Mesenchymal stem cell (in vitro differentiated cells and primary cell): ENCODE measurements at regions not wholly inside any gene's neighbourhood (a gene's known extent, or its start where the extent isn't known, plus 50 kb on each side); places are given as distances from the start of the nearest gene placed in this dataset.
"Not testable (repeated sequence)": the region's sequence is repeated elsewhere in the genome, so short reads cannot be mapped to it uniquely, and the experiment has no call there.

Experiments used
- DNase-seq: peaks from one replicate; pipeline ENCODE4 v3.0.0-alpha.2; 2013
- H2AFZ ChIP-seq: one replicate; pipeline ENCODE4 v1.6.1; 2013; ENCODE audit warnings: low read depth, mild to moderate bottlenecking, control low read depth, inconsistent platforms, low read length, moderate library complexity
- H2AK5ac ChIP-seq: 2 replicates; pipeline ENCODE4 v1.6.1; 2013; ENCODE audit warnings: low read length, moderate library complexity, mild to moderate bottlenecking, inconsistent platforms; ENCODE audit not compliant: severe bottlenecking
- H2BK120ac ChIP-seq: one replicate; pipeline ENCODE4 v1.6.1; 2013; ENCODE audit warnings: low read depth, mild to moderate bottlenecking, inconsistent platforms, low read length, moderate library complexity
- H2BK12ac ChIP-seq, 2 experiments: one replicate each; pipeline ENCODE4 v1.6.1; 2013; ENCODE audit warnings: inconsistent platforms in 2 of 2, low read length in 2 of 2, mild to moderate bottlenecking in 2 of 2, moderate library complexity in 2 of 2, control low read depth in 1 of 2
- H2BK15ac ChIP-seq: one replicate; pipeline ENCODE4 v1.6.1; 2013; ENCODE audit warnings: mild to moderate bottlenecking, low read depth, inconsistent platforms; ENCODE audit not compliant: poor library complexity, severe bottlenecking
- H2BK5ac ChIP-seq: 2 replicates; pipeline ENCODE4 v1.6.1; 2013; ENCODE audit warnings: low read depth, mild to moderate bottlenecking, low read length, control low read depth, inconsistent platforms; ENCODE audit not compliant: poor library complexity, severe bottlenecking
- H3K14ac ChIP-seq, 2 experiments: one replicate each; pipeline ENCODE4 v1.6.1; 2013; ENCODE audit warnings: inconsistent platforms in 2 of 2, low read length in 2 of 2, control low read depth in 1 of 2, mild to moderate bottlenecking in 1 of 2, moderate library complexity in 1 of 2
- H3K18ac ChIP-seq, 2 experiments: one replicate each; pipeline ENCODE4 v1.6.1; 2013; ENCODE audit warnings: inconsistent platforms in 2 of 2, low read length in 2 of 2, control low read depth in 1 of 2, low read depth in 1 of 2, mild to moderate bottlenecking in 1 of 2
- H3K23ac ChIP-seq, 2 experiments: one replicate each; pipeline ENCODE4 v1.6.1; 2013; ENCODE audit warnings: inconsistent platforms in 2 of 2, low read length in 2 of 2, mild to moderate bottlenecking in 2 of 2, moderate library complexity in 2 of 2, control low read depth in 1 of 2
- H3K27ac ChIP-seq: 2 replicates; pipeline ENCODE4 v1.5.1; 2013; ENCODE audit warnings: mild to moderate bottlenecking, moderate library complexity, low read length, control low read depth, inconsistent platforms; ENCODE audit not compliant: poor library complexity, severe bottlenecking
- H3K27me3 ChIP-seq, 2 experiments: 2 replicates each; pipeline versions ENCODE4 v1.6.1 to v1.7.0; 2013; ENCODE audit warnings: low read length in 2 of 2, mild to moderate bottlenecking in 2 of 2, moderate library complexity in 2 of 2, control low read depth in 1 of 2, inconsistent platforms in 1 of 2; ENCODE audit not compliant: control insufficient read depth in 1 of 2, insufficient read depth in 1 of 2
- H3K36me3 ChIP-seq, 2 experiments: 2 replicates each; pipeline versions ENCODE4 v1.6.1 to v1.7.0; 2013; ENCODE audit warnings: low read length in 2 of 2, control low read depth in 1 of 2, inconsistent platforms in 1 of 2, low read depth in 1 of 2, mild to moderate bottlenecking in 1 of 2; ENCODE audit not compliant: insufficient read depth in 2 of 2, control insufficient read depth in 1 of 2
- H3K4ac ChIP-seq, 2 experiments: one replicate each; pipeline ENCODE4 v1.6.1; 2013; ENCODE audit warnings: inconsistent platforms in 2 of 2, low read length in 2 of 2, mild to moderate bottlenecking in 2 of 2, moderate library complexity in 2 of 2, control low read depth in 1 of 2, low read depth in 1 of 2
- H3K4me1 ChIP-seq: 2 replicates; pipeline ENCODE4 v1.6.1; 2013; ENCODE audit warnings: low read depth, low read length, control low read depth; ENCODE audit not compliant: control insufficient read depth, insufficient read depth
- H3K4me2 ChIP-seq: 2 replicates; pipeline ENCODE4 v1.6.1; 2013; ENCODE audit warnings: low read length, mild to moderate bottlenecking, inconsistent platforms; ENCODE audit not compliant: poor library complexity, severe bottlenecking
- H3K4me3 ChIP-seq, 2 experiments: 2 replicates each; pipeline versions ENCODE4 v1.5.1 to v1.7.0; 2013; ENCODE audit warnings: low read length in 2 of 2, mild to moderate bottlenecking in 2 of 2, control low read depth in 1 of 2, low read depth in 1 of 2; ENCODE audit not compliant: insufficient read depth in 1 of 2
- H3K79me1 ChIP-seq: replicated peaks from 2 replicates; pipeline ENCODE4 v1.6.1; 2013; ENCODE audit warnings: mild to moderate bottlenecking, control low read depth, low read length, inconsistent platforms; ENCODE audit not compliant: poor library complexity, severe bottlenecking
- H3K9ac ChIP-seq: 2 replicates; pipeline ENCODE4 v1.7.0; 2013; ENCODE audit warnings: mild to moderate bottlenecking, low read length, moderate library complexity
- H3K9me3 ChIP-seq: 2 replicates; pipeline ENCODE4 v1.7.0; 2013; ENCODE audit warnings: mild to moderate bottlenecking, low read length; ENCODE audit not compliant: control insufficient read depth
- H4K8ac ChIP-seq: one replicate; pipeline ENCODE4 v1.6.1; 2013; ENCODE audit warnings: inconsistent platforms, mild to moderate bottlenecking, low read length, moderate library complexity
- H4K91ac ChIP-seq: one replicate; pipeline ENCODE4 v1.6.1; 2013; ENCODE audit warnings: mild to moderate bottlenecking, low read length, inconsistent platforms
- WGBS: methylation state at CpG from one replicate; pipeline ENCODE4 v1.1.7; 2013; ENCODE audit warnings: mixed read lengths; 5-methylcytosine and 5-hydroxymethylcytosine counted together

GRCh38 chr20:51123887-51124286 is 101.0 kb upstream of the KCNG1 start:
- H3K9me3 ChIP-seq, H3K9ac ChIP-seq, H2BK5ac ChIP-seq, H3K4ac ChIP-seq, DNase-seq, H2BK120ac ChIP-seq, H3K23ac ChIP-seq, H3K36me3 ChIP-seq, H2AFZ ChIP-seq, H3K18ac ChIP-seq, H2BK12ac ChIP-seq, H3K4me2 ChIP-seq, H2BK15ac ChIP-seq, H4K8ac ChIP-seq, H3K79me1 ChIP-seq, H4K91ac ChIP-seq, H3K27ac ChIP-seq, H2AK5ac ChIP-seq, H3K14ac ChIP-seq, H3K4me3 ChIP-seq: not testable (repeated sequence)
- H3K27me3 ChIP-seq, result peaks cover 6 to 14% of the 10 kb centered on the region in 2 experiments
- no CpG with 5 or more reads among the region's 1 CpG for WGBS
- H3K4me1 ChIP-seq, result peaks cover 10% of the 10 kb centered on the region

DNA sequence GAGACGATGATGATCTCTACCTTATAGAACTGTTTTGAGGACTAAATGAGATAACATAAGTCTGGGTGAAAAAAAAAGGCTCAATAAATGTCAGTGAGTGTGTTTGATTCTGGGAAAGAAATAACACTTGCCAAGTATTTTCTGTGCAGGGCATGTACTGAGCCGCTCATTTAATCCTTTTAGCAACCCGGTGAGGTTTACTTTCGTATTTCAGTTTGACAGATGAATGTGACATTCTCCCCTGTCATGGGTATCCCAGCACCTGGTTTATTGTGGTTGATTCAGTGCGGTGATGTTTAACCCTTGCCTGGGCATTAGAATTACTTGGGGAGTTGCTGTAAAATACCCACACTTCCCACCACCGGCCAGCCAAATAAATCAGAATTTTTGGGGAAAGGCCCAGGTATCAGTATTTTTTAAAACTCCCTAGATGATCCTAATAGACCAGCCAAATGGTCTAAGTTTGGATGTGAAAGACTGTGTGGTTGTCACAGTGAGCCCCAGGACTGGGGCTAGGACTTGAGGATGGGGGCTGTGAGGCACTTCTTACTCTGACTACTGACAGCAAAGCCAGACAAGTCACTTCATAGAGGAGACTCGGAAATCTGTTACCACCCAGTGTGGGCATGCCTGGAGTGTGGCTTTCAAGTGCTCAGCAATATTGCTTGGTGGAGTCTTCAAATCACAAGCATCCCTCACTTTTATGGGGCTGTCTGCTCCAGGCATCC is 100.2 kb upstream of the KCNG1 start:
- 62% methylated on average over 5 of the region's 7 CpGs for WGBS
- no peak for DNase-seq
- H3K4me2 ChIP-seq, result no peak overlapping the region

GRCh38 chr20:51121901-51122412 is 99.0 kb upstream of the KCNG1 start:
- WGBS, result 44% methylated on average over 3 of the region's 3 CpGs
- Histone ChIP-seq H3K4ac (no peak overlapping the region), H4K8ac (peak overlapping the region; percentile 32), H3K4me1 (peaks cover 6% of the 10 kb centered on the region), H3K27me3 (peaks cover 6 to 21% of the 10 kb centered on the region in 2 experiments), H3K9me3 (no peaks in the 10 kb centered on the region), H3K4me3 (no peak overlapping the region), H3K36me3 (no peaks in the 10 kb centered on the region), H3K4me2 (no peak overlapping the region), H3K79me1 (no peaks in the 10 kb centered on the region), H2AFZ (no peak overlapping the region), H2BK5ac (no peak overlapping the region), H4K91ac (peak overlapping the region; percentile 35), H2BK120ac (no peak overlapping the region), H3K23ac (no peak overlapping the region), H3K18ac (peak overlapping the region in 1 of 2 experiments; percentile 13), H3K14ac (no peak overlapping the region), H3K9ac (no peak overlapping the region), H3K27ac (no peak overlapping the region), H2AK5ac (no peak overlapping the region), H2BK15ac (no peak overlapping the region), H2BK12ac (peak overlapping the region in 1 of 2 experiments; percentile 42)
- peak; percentile 36 for DNase-seq

More for the DNA sequence above, 100.2 kb upstream of the KCNG1 start:
- no peak overlapping the region for H2BK12ac ChIP-seq
- peak overlapping the region in 1 of 2 experiments; percentile 11 for H3K23ac ChIP-seq
- no peaks in the 10 kb centered on the region for H3K9me3 ChIP-seq
- no peak overlapping the region for H2AK5ac ChIP-seq
- H4K91ac ChIP-seq, result no peak overlapping the region
- H3K4me1 ChIP-seq, result peaks cover 7% of the 10 kb centered on the region
- H2BK120ac ChIP-seq, result no peak overlapping the region
- no peak overlapping the region for H4K8ac ChIP-seq
- no peak overlapping the region for H3K4ac ChIP-seq
- H3K36me3 ChIP-seq, result no peaks in the 10 kb centered on the region
- no peak overlapping the region for H3K9ac ChIP-seq
- no peak overlapping the region for H2BK5ac ChIP-seq
- peaks cover 6 to 21% of the 10 kb centered on the region in 2 experiments for H3K27me3 ChIP-seq
- H3K79me1 ChIP-seq, result no peaks in the 10 kb centered on the region
- no peak overlapping the region for H3K18ac ChIP-seq
- H2BK15ac ChIP-seq, result no peak overlapping the region
- no peak overlapping the region for H3K14ac ChIP-seq
- H3K4me3 ChIP-seq, result no peak overlapping the region
- H2AFZ ChIP-seq, result no peak overlapping the region
- H3K27ac ChIP-seq, result no peak overlapping the region

DNA sequence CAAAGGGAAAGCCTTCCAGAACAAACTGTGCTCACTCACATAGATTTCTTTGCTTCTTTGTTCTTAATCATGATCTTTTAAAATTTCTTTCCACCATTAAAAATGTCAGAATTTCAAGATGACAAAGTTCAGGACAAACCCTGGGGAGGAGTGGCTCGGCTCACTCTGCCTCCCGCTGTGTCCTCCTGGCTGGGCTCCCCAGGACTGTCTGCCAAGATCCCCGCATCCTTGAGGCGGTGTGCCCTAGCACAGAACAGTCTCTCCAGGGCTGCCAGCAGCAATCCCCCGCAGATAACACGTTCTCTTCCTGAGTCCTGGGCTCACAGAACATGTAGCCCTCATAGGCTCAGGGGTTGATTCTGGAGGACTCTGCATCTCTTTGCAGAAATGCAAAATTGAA is 98.4 kb upstream of the KCNG1 start:
- Histone ChIP-seq H2BK12ac (peak overlapping the region in 1 of 2 experiments; percentile 43), H3K27me3 (peaks cover 6 to 21% of the 10 kb centered on the region in 2 experiments), H3K4me3 (no peak overlapping the region), H3K4ac (no peak overlapping the region), H3K9ac (no peak overlapping the region), H3K4me1 (peaks cover 6% of the 10 kb centered on the region), H3K18ac (no peak overlapping the region), H2BK5ac (no peak overlapping the region), H4K91ac (peak overlapping the region; percentile 7), H2AK5ac (no peak overlapping the region), H2BK15ac (no peak overlapping the region), H3K27ac (no peak overlapping the region), H2BK120ac (no peak overlapping the region), H3K14ac (no peak overlapping the region), H3K9me3 (no peaks in the 10 kb centered on the region), H4K8ac (peak overlapping the region; percentile 7), H3K4me2 (no peak overlapping the region), H2AFZ (no peak overlapping the region), H3K36me3 (no peaks in the 10 kb centered on the region), H3K23ac (no peak overlapping the region), H3K79me1 (no peaks in the 10 kb centered on the region)
- 38% methylated on average over 6 of the region's 6 CpGs for WGBS
- no peak for DNase-seq
